Upper lobe of right lung (tissue), 1 donor: ENCODE measurements at regions not wholly inside any gene's neighbourhood (a gene's known extent, or its start where the extent isn't known, plus 50 kb on each side); places are given as distances from the start of the nearest gene placed in this dataset.

Experiments
- ATAC-seq: fragments of 200-7000 bp; cut with Tn5 transposase; one replicate; pipeline ENCODE4 v1.9.1; 2020; ENCODE audit warnings: mild to moderate bottlenecking, moderate library complexity
- DNase-seq: peaks from one replicate; pipeline ENCODE4 v3.0.0-alpha.2; 2020
- H3K27ac ChIP-seq: fragments of 200-600 bp; one replicate; pipeline ENCODE4 v1.8.0; 2022
- H3K27me3 ChIP-seq: fragments of 200-600 bp; one replicate; pipeline ENCODE4 v1.8.0; 2022; ENCODE audit warnings: mild to moderate bottlenecking
- H3K36me3 ChIP-seq: fragments of 200-600 bp; one replicate; pipeline ENCODE4 v1.8.0; 2022
- H3K4me1 ChIP-seq: fragments of 200-600 bp; one replicate; pipeline ENCODE4 v1.8.0; 2022
- H3K4me3 ChIP-seq: fragments of 200-600 bp; one replicate; pipeline ENCODE4 v1.8.0; 2022; ENCODE audit warnings: mild to moderate bottlenecking
- H3K9me3 ChIP-seq: fragments of 200-600 bp; one replicate; pipeline ENCODE4 v1.8.0; 2022
- CTCF ChIP-seq: fragments of 200-600 bp; IDR thresholded peaks from one replicate; pipeline ENCODE4 v1.8.0; 2022; ENCODE audit warnings: antibody characterized with exemption
- intact Hi-C: fragments of 100-400 bp; cut with DNase I; formaldehyde crosslinking; loops from one replicate; pipeline ENCODE4 v1.11.0; 2022
- donor health status: DM: no; HTN: yes; CAD: no; lungs with severe emphysema.

GRCh38 chr4:117661091-117662072 lies 372.9 kb upstream of the NDST3 start:
- ATAC-seq (no peak), DNase-seq (no peak)
- Histone ChIP-seq H3K4me3 (no peak overlapping the region), H3K9me3 (no peaks in the 10 kb centered on the region), H3K27ac (no peak overlapping the region), H3K4me1 (no peaks in the 10 kb centered on the region), H3K36me3 (no peaks in the 10 kb centered on the region), H3K27me3 (no peaks in the 10 kb centered on the region)
- intact Hi-C loops, result no loop called here
- TF ChIP-seq CTCF, result no peak

- no peak overlapping the region for H3K4me3 ChIP-seq
- DNase-seq, result no peak
- no peak overlapping the region for H3K27ac ChIP-seq
- no peaks in the 10 kb centered on the region for H3K9me3 ChIP-seq
- no peaks in the 10 kb centered on the region for H3K4me1 ChIP-seq
- no peaks in the 10 kb centered on the region for H3K36me3 ChIP-seq
- H3K27me3 ChIP-seq, result no peaks in the 10 kb centered on the region
- intact Hi-C loops, result no loop called here
- TF ChIP-seq CTCF, result no peak
- ATAC-seq, result no peak
These were observed 369.4 kb upstream of the NDST3 start for GRCh38 chr4:117664706-117665444.

- H3K36me3 ChIP-seq, result no peaks in the 10 kb centered on the region
- H3K9me3 ChIP-seq, result peaks cover 2% of the 10 kb centered on the region
- intact Hi-C loops, result no loop called here
- H3K4me3 ChIP-seq, result no peak overlapping the region
- DNase-seq (no peak), ATAC-seq (no peak)
- H3K27ac ChIP-seq, result no peak overlapping the region
- TF ChIP-seq CTCF, result no peak
- no peaks in the 10 kb centered on the region for H3K27me3 ChIP-seq
- no peaks in the 10 kb centered on the region for H3K4me1 ChIP-seq
These were observed 358.1 kb upstream of the NDST3 start for GRCh38 chr4:117676153-117676552.

GRCh38 chr4:117678861-117679260 lies 355.4 kb upstream of the NDST3 start:
- intact Hi-C loops, result no loop called here
- no peak for ATAC-seq
- Histone ChIP-seq H3K27me3 (no peaks in the 10 kb centered on the region), H3K27ac (no peak overlapping the region), H3K4me1 (no peaks in the 10 kb centered on the region), H3K36me3 (no peaks in the 10 kb centered on the region), H3K4me3 (no peak overlapping the region), H3K9me3 (no peaks in the 10 kb centered on the region)
- no peak for DNase-seq
- no peak for TF ChIP-seq CTCF

- Histone ChIP-seq H3K4me3 (no peak overlapping the region), H3K4me1 (no peaks in the 10 kb centered on the region), H3K27ac (no peak overlapping the region), H3K9me3 (no peaks in the 10 kb centered on the region), H3K36me3 (no peaks in the 10 kb centered on the region), H3K27me3 (no peaks in the 10 kb centered on the region)
- intact Hi-C loops, result no loop called here
- DNase-seq, result no peak
- ATAC-seq, result no peak
- TF ChIP-seq CTCF, result no peak
These were observed 342.5 kb upstream of the NDST3 start for GRCh38 chr4:117691572-117692351.
